MM.1S (cell line): ENCODE measurements at regions not wholly inside any gene's neighbourhood (a gene's known extent, or its start where the extent isn't known, plus 50 kb on each side); places are given as distances from the start of the nearest gene placed in this dataset.

Experiments used
- CTCF ChIP-seq: fragments of 300-600 bp; sonication (generic); IDR thresholded peaks from 2 replicates; pipeline ENCODE4 v1.5.1; 2016; ENCODE audit warnings: antibody characterized with exemption, low read length, mixed read lengths
- EZH2 ChIP-seq: fragments of 300-600 bp; sonication (generic); optimal IDR thresholded peaks from 2 replicates; pipeline ENCODE3; 2017; ENCODE audit warnings: low read depth, mild to moderate bottlenecking, antibody characterized with exemption, low read length, mixed read lengths

DNA sequence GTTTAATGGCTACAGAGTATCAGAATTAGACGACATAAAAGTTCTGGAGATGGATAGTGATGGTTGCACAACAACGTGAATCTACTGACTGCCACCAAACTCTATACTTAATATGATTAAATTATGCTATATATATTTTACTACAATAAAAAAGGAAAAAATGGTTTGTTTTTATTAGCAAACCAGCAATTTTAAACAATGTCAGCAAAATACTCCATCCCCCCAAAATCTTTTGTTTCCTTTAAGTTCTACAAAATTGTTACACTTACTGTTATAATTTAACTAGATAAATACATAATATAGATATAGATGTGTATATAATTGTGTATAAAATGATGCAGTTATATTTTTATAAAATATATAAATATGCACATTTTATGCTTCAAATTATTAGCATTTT, 710.8 kb upstream of the UBE2E2 start:
- TF ChIP-seq CTCF (no peak), EZH2 (no peak)
